MG63 (cell line): ENCODE measurements at regions not wholly inside any gene's neighbourhood (a gene's known extent, or its start where the extent isn't known, plus 50 kb on each side); places are given as distances from the start of the nearest gene placed in this dataset.

Source experiments
- DNase-seq: peaks from one replicate; pipeline ENCODE4 v3.0.0-alpha.2; 2020
- H3K27me3 ChIP-seq: fragments of 250-450 bp; sonication (Bioruptor Pico); 2 replicates; pipeline ENCODE4 v1.5.1; 2020; ENCODE audit warnings: mild to moderate bottlenecking, moderate library complexity
- H3K36me3 ChIP-seq: fragments of 250-450 bp; sonication (Bioruptor Pico); 2 replicates; pipeline ENCODE4 v1.5.1; 2020; ENCODE audit warnings: mild to moderate bottlenecking, moderate library complexity
- H3K4me3 ChIP-seq: fragments of 250-450 bp; sonication (Bioruptor Pico); 2 replicates; pipeline ENCODE4 v1.5.1; 2020; ENCODE audit warnings: mild to moderate bottlenecking, moderate library complexity
- H3K9me3 ChIP-seq: fragments of 250-450 bp; sonication (Bioruptor Pico); 2 replicates; pipeline ENCODE4 v1.5.1; 2020; ENCODE audit warnings: mild to moderate bottlenecking, moderate library complexity

- H3K9me3 ChIP-seq, result peaks cover 2% of the 10 kb centered on the region; the same call in 1 of the 2 replicates
- DNase-seq, result no peak
- H3K36me3 ChIP-seq, result no peaks in the 10 kb centered on the region
- no peaks in the 10 kb centered on the region for H3K27me3 ChIP-seq
- no peak overlapping the region for H3K4me3 ChIP-seq
Observed at GRCh38 chr12:127209318-127209717, 1057.7 kb upstream of the TMEM132C start.

DNA sequence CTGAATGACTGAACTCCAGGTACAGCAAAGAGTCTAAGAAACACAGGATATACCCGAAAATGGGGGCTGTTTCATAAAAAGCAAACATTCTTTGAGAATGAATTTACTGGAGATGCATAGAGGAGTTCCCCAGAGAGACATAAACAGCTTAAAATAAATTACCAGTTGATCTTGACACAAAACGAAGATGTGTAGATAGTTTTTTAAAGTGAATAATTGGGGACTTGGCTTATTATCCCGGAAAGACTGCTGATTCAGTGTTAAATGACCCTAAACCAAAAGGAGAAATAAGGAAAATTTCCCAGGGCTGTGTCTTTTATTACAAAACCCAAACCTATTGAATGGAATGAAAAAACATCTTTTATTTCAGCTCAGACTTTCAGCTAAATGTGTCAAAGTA is 1052.8 kb upstream of the TMEM132C start:
- no peaks in the 10 kb centered on the region for H3K36me3 ChIP-seq
- no peak overlapping the region for H3K4me3 ChIP-seq
- DNase-seq, result no peak

DNA sequence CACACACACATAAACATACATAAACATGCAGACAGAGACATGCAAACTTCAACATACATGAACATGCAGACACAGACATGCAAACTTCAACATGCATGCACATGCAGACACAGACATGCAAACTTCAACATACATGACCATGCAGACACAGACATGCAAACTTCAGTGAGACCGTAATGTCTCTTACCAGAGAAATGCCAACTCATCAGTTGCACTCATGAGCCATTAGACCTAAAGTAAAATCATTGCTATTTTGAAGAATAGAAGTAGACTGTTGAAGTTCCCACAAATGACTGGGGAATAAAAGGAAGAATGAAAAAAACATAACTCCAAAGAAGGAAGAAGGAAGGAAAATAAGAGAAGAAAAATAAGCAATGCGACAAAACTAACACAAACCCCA is 1044.0 kb upstream of the TMEM132C start:
- Histone ChIP-seq H3K4me3 (no peak overlapping the region), H3K27me3 (no peaks in the 10 kb centered on the region), H3K36me3 (no peaks in the 10 kb centered on the region), H3K9me3 (peaks cover 2% of the 10 kb centered on the region; the same call in 1 of the 2 replicates)
- no peak for DNase-seq

More for the DNA sequence above, 1052.8 kb upstream of the TMEM132C start:
- Histone ChIP-seq H3K9me3 (peaks cover 3% of the 10 kb centered on the region; the same call in 1 of the 2 replicates), H3K27me3 (no peaks in the 10 kb centered on the region)

GRCh38 chr12:127223731-127224130 is 1043.2 kb upstream of the TMEM132C start:
- H3K4me3 ChIP-seq, result no peak overlapping the region
- H3K36me3 ChIP-seq, result no peaks in the 10 kb centered on the region
- H3K27me3 ChIP-seq, result no peaks in the 10 kb centered on the region
- H3K9me3 ChIP-seq, result no peaks in the 10 kb centered on the region; the same call in 1 of the 2 replicates
- no peak for DNase-seq

GRCh38 chr12:127230843-127231260 is 1036.1 kb upstream of the TMEM132C start:
- Histone ChIP-seq H3K4me3 (no peak overlapping the region), H3K27me3 (no peaks in the 10 kb centered on the region), H3K36me3 (no peaks in the 10 kb centered on the region), H3K9me3 (peaks cover 2% of the 10 kb centered on the region; the same call in 1 of the 2 replicates)
- peak; percentile 93 for DNase-seq

- no peaks in the 10 kb centered on the region for H3K27me3 ChIP-seq
- peak; percentile 49 for DNase-seq
- no peak overlapping the region for H3K4me3 ChIP-seq
- peaks cover 2% of the 10 kb centered on the region; the same call in 1 of the 2 replicates for H3K9me3 ChIP-seq
- H3K36me3 ChIP-seq, result no peaks in the 10 kb centered on the region
Observed at GRCh38 chr12:127231371-127231770, 1035.6 kb upstream of the TMEM132C start.

DNA sequence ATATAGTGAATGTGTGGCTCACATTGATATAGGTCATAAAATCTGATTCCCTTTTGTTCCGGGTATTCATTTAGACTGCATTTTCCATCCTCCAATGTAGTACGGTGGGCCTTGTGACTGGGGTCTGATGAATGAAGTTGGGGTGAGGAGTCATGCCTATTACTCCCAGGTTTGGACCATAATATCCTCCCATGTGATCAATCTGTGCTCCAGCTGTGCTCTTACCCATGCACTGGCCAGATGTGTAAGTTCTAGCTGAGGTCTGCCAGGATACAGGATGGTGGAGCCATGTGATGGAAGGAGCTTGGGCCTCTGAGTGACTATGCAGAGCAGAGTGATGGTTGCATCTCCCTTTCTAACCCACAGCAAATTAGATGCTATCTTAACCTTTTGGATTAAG is 1034.0 kb upstream of the TMEM132C start:
- Histone ChIP-seq H3K27me3 (no peaks in the 10 kb centered on the region), H3K9me3 (peaks cover 2% of the 10 kb centered on the region), H3K4me3 (no peak overlapping the region), H3K36me3 (no peaks in the 10 kb centered on the region)
- DNase-seq, result no peak

- H3K36me3 ChIP-seq, result no peaks in the 10 kb centered on the region
- DNase-seq, result no peak
- H3K4me3 ChIP-seq, result no peak overlapping the region
- no peaks in the 10 kb centered on the region; the same call in 1 of the 2 replicates for H3K9me3 ChIP-seq
- no peaks in the 10 kb centered on the region for H3K27me3 ChIP-seq
Observed at GRCh38 chr12:127235761-127236160, 1031.2 kb upstream of the TMEM132C start.

DNA sequence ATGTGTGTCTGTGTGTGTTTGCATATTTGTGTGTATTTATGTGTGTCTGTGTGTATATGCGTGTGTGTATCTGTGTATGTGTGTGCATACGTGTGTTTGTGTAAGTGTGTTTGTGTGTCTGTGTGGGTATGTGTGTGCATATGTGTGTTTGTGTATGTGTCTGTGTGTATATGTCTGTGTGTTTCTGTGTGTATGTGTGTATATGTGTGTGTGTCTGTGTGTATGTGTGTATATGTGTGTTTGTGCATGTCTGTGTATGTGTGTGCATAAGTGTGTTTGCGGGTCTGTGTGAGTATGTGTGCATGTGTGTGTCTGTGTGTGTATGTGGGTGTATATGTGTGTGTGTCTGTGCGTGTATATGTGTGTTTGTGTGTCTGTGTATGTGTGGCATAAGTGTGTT is 1030.5 kb upstream of the TMEM132C start:
- no peak for DNase-seq
- no peak overlapping the region for H3K4me3 ChIP-seq
- no peaks in the 10 kb centered on the region for H3K27me3 ChIP-seq
- no peaks in the 10 kb centered on the region; the same call in 1 of the 2 replicates for H3K9me3 ChIP-seq
- H3K36me3 ChIP-seq, result no peaks in the 10 kb centered on the region

DNA sequence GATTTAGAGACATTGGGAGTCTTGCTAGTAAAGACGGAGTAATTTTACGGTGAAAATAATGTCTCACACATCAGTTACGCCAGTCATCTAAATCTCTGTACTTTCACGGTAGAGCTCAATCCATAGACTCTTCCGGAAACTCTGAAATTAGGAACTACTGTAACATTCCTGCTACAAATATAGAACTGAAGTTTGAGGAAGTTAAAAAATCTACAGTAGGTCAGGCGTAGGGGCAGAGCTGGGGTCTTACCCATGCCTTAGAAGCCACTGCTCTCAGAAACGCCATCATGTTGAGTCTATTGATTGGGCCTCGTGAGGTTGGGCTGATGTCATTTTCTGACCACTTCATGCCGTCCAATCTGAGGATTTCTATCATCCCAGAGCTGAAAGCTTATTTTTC is 1029.8 kb upstream of the TMEM132C start:
- no peaks in the 10 kb centered on the region; the same call in 1 of the 2 replicates for H3K9me3 ChIP-seq
- H3K4me3 ChIP-seq, result no peak overlapping the region
- no peak for DNase-seq

GRCh38 chr12:127238107-127238506 is 1028.9 kb upstream of the TMEM132C start:
- no peaks in the 10 kb centered on the region for H3K27me3 ChIP-seq
- H3K4me3 ChIP-seq, result no peak overlapping the region
- H3K36me3 ChIP-seq, result no peaks in the 10 kb centered on the region
- no peaks in the 10 kb centered on the region; the same call in 1 of the 2 replicates for H3K9me3 ChIP-seq
- DNase-seq, result no peak

More for the DNA sequence above, 1029.8 kb upstream of the TMEM132C start:
- H3K27me3 ChIP-seq, result no peaks in the 10 kb centered on the region
- H3K36me3 ChIP-seq, result no peaks in the 10 kb centered on the region

GRCh38 chr12:127239781-127240180 is 1027.2 kb upstream of the TMEM132C start:
- Histone ChIP-seq H3K36me3 (no peaks in the 10 kb centered on the region), H3K27me3 (no peaks in the 10 kb centered on the region), H3K9me3 (no peaks in the 10 kb centered on the region; the same call in 1 of the 2 replicates), H3K4me3 (no peak overlapping the region)
- DNase-seq, result peak; percentile 56

DNA sequence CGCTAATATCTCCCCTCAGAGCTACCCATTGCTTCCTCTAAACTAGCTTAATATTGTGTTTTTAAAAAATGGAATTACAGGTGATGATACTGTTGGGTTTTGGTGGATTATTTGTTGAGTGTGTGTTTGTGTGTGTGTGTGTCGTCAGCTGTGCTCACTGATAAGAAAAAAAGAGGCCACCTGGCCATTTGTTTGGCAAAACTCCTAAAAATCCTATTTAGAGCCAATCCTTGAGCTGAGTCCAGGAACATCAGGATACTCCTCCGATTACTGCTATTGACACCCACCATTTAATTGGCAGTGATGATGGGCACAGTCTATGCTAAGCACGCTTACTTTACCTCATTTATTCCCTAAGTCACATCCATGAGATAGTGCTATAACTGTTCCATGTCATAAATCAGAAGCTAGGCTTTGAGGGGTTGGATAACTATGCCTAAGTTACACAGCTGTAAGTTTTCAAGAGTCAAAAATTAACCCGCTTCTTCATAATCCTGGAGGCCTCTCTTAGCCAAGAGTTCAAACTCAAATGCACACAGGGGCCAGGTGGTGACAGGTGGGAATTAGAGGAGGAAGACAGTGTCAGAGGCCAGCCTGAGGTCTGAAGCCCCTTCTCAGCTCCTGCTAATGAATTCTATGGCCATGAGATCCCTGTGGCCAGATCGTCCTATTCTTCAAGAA is 1026.6 kb upstream of the TMEM132C start:
- H3K9me3 ChIP-seq, result no peaks in the 10 kb centered on the region; the same call in 1 of the 2 replicates
- no peaks in the 10 kb centered on the region for H3K36me3 ChIP-seq
- DNase-seq, result no peak
- no peak overlapping the region for H3K4me3 ChIP-seq
- H3K27me3 ChIP-seq, result no peaks in the 10 kb centered on the region

DNA sequence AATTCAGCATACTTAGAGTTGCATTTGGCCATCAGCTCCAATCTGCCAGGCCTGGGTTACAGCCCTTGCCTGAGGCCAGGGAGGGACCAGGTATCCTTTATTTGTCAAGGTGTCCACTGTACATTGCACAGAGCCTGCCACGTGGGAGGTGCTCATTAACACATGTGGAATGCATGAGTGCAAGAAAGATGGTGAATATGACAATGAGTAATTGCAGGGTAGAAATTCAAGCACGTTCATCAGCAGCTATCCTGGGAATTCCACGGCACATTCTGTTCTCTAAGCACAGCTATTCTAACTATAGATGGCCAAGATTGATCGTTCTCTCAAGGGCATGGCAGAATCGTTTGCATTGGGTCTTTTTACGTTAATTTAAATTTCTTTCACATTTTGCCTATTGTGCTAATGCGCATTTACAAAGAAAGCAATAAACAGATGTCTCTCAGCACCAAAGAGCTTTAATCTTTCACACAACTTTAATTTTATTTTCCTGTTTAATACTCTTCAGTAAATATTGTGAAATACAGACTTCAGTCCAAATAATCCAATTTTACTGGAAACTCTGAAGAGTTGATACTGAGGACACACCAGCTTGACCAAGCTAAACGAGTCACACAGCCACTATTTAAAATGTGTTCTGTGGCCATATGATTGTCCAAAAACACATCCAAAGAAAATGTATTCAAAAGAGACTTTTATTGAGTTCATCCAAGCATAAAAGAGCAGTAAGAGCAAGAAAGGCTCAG is 1025.7 kb upstream of the TMEM132C start:
- Histone ChIP-seq H3K9me3 (no peaks in the 10 kb centered on the region; the same call in 1 of the 2 replicates), H3K4me3 (no peak overlapping the region), H3K36me3 (no peaks in the 10 kb centered on the region), H3K27me3 (no peaks in the 10 kb centered on the region)
- no peak for DNase-seq

DNA sequence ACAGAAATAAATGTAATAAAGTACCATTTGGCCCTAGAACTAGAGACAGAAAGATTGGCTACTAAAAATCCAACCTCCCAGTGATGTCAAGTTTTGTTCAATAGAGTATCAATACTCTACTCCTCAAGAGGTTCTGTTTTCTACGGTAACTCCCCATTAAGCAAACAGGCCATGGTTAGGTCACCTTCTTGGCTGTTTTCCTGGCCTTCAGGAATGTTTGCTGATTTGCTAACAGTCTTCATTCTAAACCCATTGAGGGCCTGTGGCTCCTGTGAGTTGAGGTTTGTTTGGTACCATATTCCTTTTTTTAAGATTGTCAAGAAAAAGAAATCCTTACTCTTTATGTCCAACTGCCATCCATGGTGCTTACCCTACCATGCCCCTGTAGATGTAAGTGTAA is 1022.0 kb upstream of the TMEM132C start:
- DNase-seq, result peak; percentile 33
- Histone ChIP-seq H3K9me3 (no peaks in the 10 kb centered on the region), H3K4me3 (no peak overlapping the region), H3K27me3 (no peaks in the 10 kb centered on the region), H3K36me3 (no peaks in the 10 kb centered on the region)

GRCh38 chr12:127245437-127245836 is 1021.5 kb upstream of the TMEM132C start:
- Histone ChIP-seq H3K9me3 (no peaks in the 10 kb centered on the region), H3K27me3 (no peaks in the 10 kb centered on the region)
- DNase-seq, result peak; percentile 38

GRCh38 chr12:127247937-127248336 is 1019.0 kb upstream of the TMEM132C start:
- Histone ChIP-seq H3K9me3 (no peaks in the 10 kb centered on the region), H3K27me3 (no peaks in the 10 kb centered on the region)

More at GRCh38 chr12:127245437-127245836, 1021.5 kb upstream of the TMEM132C start:
- H3K4me3 ChIP-seq, result no peak overlapping the region
- H3K36me3 ChIP-seq, result no peaks in the 10 kb centered on the region

More at GRCh38 chr12:127247937-127248336, 1019.0 kb upstream of the TMEM132C start:
- no peaks in the 10 kb centered on the region for H3K36me3 ChIP-seq
- H3K4me3 ChIP-seq, result no peak overlapping the region
- no peak for DNase-seq
